ENCODE measurements at regions not wholly inside any gene's neighbourhood (a gene's known extent, or its start where the extent isn't known, plus 50 kb on each side); places are given as distances from the start of the nearest gene placed in this dataset.

DNA sequence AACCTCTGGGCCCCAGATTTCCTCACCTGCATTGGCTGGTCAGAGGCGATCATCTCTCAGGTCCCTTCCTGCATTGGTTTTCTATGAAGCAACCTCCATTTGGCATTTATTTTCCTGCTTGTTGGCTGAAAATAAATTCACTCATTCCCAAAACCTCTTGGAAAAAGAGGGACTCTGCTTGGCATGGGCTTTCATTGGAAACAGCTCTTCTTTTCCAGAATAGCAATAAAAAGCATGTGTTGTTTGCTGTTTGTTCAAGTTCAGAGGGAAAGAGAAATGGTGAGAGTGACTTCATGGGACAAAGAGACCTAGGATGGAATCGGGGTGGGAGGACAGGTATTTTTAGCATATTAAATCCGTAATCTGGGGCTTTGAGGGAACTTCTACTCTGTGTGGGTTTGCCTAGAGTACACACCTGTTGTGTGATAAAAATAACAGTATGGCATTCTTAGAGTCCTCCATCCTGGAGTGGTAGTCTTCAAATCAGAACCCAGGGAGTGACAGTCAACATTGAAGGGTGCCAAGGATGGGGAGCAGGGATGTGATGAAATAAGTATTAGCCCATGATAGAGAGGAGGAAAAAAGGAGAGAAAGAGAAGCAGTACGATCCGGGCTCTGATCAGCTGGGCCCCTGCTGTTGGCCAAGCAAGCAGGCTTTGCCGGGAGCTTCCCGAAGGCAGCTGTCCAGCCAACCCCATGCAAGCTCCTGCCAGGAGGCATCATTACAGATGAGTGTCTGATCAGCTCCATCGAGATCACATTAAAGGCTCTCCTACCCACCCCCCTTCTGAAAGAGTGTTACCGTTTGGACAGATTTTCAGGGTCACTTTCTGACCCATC, 131.9 kb upstream of the NFIA start (continued):
- no peak for TF ChIP-seq POLR2AphosphoS5 (IDR thresholded peaks at IDR 0.05; ENCODE audit: low read depth, low read length)
